NCI-H510A treated with DMSO at 0.1 percent for 48 hours (cell line): ENCODE measurements at regions not wholly inside any gene's neighbourhood (a gene's known extent, or its start where the extent isn't known, plus 50 kb on each side); places are given as distances from the start of the nearest gene placed in this dataset.

Experiments used
- DNase-seq: peaks from one replicate; lab custom pipeline; 2025; lab: John Stamatoyannopoulos, UW

DNA sequence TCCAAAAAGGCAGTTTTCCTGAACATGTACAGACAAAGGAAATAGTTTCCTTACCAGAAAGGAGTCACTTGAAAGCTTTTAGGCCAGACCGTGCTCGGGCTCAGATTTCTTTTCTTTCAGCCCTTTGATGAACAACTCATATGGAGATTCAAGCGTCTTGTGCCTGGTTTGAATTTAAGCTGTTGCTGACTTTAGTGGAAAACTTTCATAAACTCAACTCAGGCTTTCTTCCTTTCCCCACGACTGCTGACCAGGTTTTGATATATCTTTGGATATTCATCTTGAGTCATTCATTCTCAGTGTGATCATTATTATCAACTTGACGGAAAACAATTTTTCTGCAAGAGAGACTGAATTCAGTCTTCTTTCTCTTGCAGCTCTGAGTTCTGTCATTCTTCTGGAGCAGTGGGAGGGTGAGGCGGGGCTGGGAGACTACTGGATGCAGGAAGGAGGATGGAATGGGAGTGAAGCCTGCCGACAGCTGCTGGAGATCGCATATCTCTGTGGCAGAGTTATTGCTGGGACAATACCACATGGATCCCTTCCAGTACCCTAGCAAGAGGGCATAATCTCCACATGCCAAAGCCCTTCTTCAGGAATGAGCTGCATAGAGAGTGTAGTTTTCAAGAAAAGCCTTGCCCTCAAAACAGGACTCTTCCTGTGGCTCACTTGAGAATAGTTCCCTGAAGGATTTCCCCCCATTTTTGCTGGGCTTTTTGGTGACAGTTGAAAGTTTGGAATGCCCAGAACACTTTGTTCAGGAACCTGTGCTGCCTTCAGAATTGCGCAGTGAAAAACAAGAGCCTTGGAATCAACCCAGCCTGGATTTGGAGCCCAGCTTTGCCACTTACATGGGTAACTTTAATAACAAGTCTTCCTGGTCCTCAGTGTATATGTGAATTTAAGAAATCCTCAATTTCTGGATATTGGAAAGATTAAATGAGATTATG, 364.4 kb downstream of the ZNF521 start:
- no peak for DNase-seq

DNA sequence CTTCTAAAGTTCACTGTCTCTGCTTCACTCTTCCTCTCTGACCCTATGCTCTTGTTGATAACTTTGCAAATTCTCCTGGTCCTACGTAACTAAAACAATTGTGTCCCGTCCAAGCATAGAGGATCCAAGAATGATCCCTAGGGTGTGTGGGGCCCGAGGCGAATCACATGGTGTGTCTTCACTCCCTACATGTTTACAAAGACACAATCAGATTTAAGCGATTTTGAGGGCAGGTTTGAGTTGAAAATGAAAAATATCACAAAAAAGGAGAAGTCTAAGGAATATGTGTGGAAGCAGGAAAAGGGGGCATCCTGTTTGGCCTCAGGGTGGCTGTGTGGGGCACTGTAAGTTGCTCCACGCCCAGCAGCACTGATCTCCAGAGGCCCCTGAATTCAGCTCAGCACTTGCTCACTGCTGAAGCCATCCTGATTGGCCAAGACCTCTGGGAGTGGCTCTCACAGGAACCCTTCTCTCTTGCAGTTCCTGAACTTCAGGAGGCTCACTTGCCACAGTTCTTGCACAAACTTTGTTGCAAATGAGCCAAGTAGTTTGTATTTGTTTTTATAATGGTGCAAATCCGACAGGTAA, 363.6 kb downstream of the ZNF521 start:
- no peak for DNase-seq

- DNase-seq: no peak
Measured at GRCh38 chr18:24989760-24990593, 362.0 kb downstream of the ZNF521 start.

- DNase-seq: no peak
Measured at GRCh38 chr18:24990671-24991134, 361.3 kb downstream of the ZNF521 start.

GRCh38 chr18:24991141-24992060, 360.6 kb downstream of the ZNF521 start:
- no peak for DNase-seq

GRCh38 chr18:24992491-24992890, 359.5 kb downstream of the ZNF521 start:
- DNase-seq: no peak

DNA sequence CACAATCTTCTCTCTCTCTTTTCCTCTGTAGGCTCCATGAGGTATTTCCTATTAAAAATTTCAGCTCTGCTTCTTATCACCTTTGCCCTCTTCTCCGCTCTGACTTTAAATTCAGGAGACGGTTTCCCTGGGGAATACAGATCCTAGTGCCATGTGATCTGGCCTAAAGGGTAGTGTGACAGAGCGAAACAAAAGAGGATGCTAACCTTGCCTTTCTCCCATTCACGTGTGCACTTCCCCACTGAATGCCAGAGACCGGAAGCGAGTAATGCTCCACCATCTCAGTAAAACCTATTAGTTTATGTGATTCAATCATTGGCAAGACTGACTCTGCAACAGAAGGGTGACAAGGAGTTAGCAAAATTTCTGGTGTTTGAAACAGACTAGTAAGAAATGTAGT, 358.3 kb downstream of the ZNF521 start:
- DNase-seq: no peak

GRCh38 chr18:24995056-24995455, 356.9 kb downstream of the ZNF521 start:
- DNase-seq: no peak

GRCh38 chr18:24995755-24996154, 356.2 kb downstream of the ZNF521 start:
- no peak for DNase-seq

GRCh38 chr18:24999650-25000267, 352.2 kb downstream of the ZNF521 start:
- no peak for DNase-seq

DNA sequence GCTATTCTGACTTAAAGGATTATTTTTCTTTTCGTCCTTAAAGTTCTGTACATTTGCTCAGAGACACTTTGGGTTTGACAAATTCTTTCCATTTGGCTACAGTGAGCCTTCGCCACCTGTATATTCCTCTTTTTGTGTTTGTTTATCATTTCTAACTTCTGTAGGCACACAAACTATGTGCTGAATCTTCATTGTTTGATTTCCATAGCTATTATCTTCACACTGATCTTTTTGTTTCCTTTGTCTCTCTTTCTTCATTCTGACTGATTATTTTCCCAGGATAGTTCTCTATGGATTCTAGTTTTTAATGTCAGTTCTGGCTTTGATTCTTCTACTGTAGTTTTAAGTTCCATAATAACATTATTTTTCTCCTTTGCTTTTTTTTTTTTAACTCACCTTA, 350.2 kb downstream of the ZNF521 start:
- DNase-seq: no peak

DNA sequence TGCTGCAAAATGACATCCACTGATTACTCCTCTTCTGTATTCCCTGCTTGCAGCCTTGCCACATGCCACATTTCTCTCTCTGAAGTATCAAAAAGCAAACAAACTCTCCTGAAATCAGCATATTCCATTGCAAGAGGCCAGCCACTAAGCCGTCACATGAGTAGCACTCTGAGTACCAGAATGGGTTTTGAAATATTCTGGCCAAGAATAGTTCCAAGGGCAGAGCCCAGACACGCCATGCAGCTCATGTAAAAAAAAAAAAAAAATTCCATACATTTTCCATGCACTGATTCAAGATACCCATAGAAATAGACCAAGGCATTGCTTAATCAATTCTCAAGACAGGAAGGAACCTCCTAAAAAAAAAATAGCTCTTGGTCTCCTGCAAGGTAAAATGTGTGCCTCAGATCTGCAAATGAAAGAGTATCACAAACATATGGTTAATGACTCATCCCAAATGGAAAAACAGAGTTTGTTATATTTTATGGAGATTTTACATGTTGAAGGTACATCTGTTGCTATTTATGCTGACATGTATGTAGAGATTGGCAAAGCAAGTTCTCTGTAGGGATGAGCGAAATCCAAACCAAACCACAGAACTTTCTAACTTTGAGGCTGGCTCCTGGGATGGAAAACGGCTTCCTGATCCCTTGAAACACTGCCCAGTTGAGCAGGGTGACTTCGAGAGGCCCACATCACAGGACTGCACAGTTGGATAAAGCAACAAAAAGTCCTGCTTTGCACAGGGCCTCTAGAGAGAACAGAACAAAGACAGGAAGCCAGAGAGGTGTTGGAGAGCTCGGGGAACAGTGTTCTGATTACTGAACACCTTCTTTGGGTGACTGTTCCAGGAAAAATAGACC, 346.2 kb downstream of the ZNF521 start:
- DNase-seq: peak; percentile 17

- no peak for DNase-seq
Measured at GRCh38 chr18:25010623-25011374, 341.2 kb downstream of the ZNF521 start.
